Effector memory CD8-positive, alpha-beta T cell (primary cell): ENCODE measurements at regions not wholly inside any gene's neighbourhood (a gene's known extent, or its start where the extent isn't known, plus 50 kb on each side); places are given as distances from the start of the nearest gene placed in this dataset.
"Not testable (repeated sequence)": the region's sequence is repeated elsewhere in the genome, so short reads cannot be mapped to it uniquely, and the experiment has no call there.

Source experiments
- ATAC-seq: fragments of 150-1000 bp; cut with Tn5 transposase; replicated peaks from 2 replicates; pipeline ENCODE4 v1.10.0; 2021; ENCODE audit warnings: mild to moderate bottlenecking, moderate library complexity
- DNase-seq, 3 experiments: peaks; one replicate each; pipeline ENCODE4 v3.0.0; 2021
- H3K27ac Mint-ChIP-seq, 2 donors: one replicate each; pipeline ENCODE4 v1.8.0; 2022; ENCODE audit warnings: mild to moderate bottlenecking in 2 of 2, mixed read lengths in 2 of 2, moderate library complexity in 2 of 2
- H3K27me3 Mint-ChIP-seq, 2 donors: one replicate each; pipeline ENCODE4 v1.8.0; 2022; ENCODE audit warnings: mixed read lengths in 2 of 2
- H3K36me3 Mint-ChIP-seq: one replicate; pipeline ENCODE4 v1.8.0; 2022; ENCODE audit warnings: mild to moderate bottlenecking, moderate library complexity, mixed read lengths; ENCODE audit not compliant: insufficient read depth
- H3K4me1 Mint-ChIP-seq, 2 donors: one replicate each; pipeline ENCODE4 v1.8.0; 2022; ENCODE audit warnings: low read depth in 2 of 2, mixed read lengths in 2 of 2
- H3K4me3 Mint-ChIP-seq, 2 donors: one replicate each; pipeline ENCODE4 v1.8.0; 2022; ENCODE audit warnings: mild to moderate bottlenecking in 2 of 2, mixed read lengths in 2 of 2, moderate library complexity in 2 of 2
- H3K9me3 Mint-ChIP-seq, 2 donors: one replicate each; pipeline ENCODE4 v1.8.0; 2022; ENCODE audit warnings: mixed read lengths in 2 of 2

DNA sequence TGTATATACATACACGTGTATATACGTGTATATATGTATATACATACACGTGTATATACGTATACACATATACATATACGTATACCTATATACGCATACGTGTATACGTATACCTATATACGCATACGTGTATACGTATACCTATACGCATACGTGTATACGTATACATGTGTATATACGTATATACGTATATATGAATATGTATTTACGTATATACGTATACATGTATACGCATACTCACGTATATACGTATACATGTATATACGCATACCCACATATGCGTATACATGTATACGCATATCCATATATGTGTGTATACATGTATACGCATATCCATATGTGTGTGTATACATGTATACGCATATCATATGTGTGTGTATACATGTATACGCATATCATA, 487.8 kb upstream of the TMEFF2 start:
- H3K9me3 Mint-ChIP-seq, H3K27me3 Mint-ChIP-seq, DNase-seq, ATAC-seq, H3K4me3 Mint-ChIP-seq, H3K27ac Mint-ChIP-seq, H3K4me1 Mint-ChIP-seq, H3K36me3 Mint-ChIP-seq: not testable (repeated sequence)

- Mint-ChIP-seq H3K9me3 (peaks cover 0 to 5% of the 10 kb centered on the region in 2 donors), H3K36me3 (no peaks in the 10 kb centered on the region), H3K4me3 (no peak overlapping the region), H3K4me1 (no peaks in the 10 kb centered on the region), H3K27me3 (no peaks in the 10 kb centered on the region), H3K27ac (no peak overlapping the region)
- DNase-seq = no peak
- no peak for ATAC-seq
These were observed 480.9 kb upstream of the TMEFF2 start for GRCh38 chr2:192675681-192676080.

DNA sequence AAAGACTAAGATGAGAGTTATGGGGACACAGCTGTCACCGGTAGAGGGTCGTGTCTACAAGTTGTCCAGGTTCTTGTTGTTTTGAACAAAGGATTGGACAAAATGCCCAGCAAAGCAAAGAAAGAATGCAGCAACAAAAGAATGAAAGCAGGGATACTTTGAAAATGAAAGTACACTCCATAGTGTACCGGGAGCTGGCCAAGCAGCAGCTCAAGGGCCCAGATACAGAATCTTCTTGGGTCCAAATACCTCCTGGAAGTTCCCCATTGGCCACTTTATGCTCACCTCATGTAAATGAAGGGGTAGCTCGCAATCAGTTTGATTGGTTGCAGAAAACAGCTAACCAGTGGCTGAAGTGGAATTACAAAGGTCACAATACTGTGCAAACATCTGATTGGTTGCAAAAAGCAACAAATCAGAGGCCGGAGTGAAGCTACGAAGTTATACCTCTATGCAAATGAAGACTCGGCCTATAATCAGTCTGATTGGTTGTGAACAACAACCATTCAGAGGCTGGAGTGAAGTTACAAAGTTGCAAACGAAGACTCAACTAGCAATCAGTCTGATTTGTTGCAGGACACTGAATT, 474.9 kb upstream of the TMEFF2 start:
- H3K4me3 Mint-ChIP-seq = no peak overlapping the region
- H3K36me3 Mint-ChIP-seq = no peaks in the 10 kb centered on the region
- H3K27me3 Mint-ChIP-seq = no peaks in the 10 kb centered on the region
- ATAC-seq (no peak), DNase-seq (no peak)
- no peaks in the 10 kb centered on the region for H3K4me1 Mint-ChIP-seq
- peaks cover 0 to 4% of the 10 kb centered on the region in 2 donors for H3K9me3 Mint-ChIP-seq
- H3K27ac Mint-ChIP-seq = no peak overlapping the region

- H3K27ac Mint-ChIP-seq, H3K4me1 Mint-ChIP-seq, DNase-seq, H3K27me3 Mint-ChIP-seq, H3K36me3 Mint-ChIP-seq, ATAC-seq, H3K4me3 Mint-ChIP-seq: not testable (repeated sequence)
- peaks cover 0 to 12% of the 10 kb centered on the region in 2 donors for H3K9me3 Mint-ChIP-seq
These were observed 465.8 kb upstream of the TMEFF2 start for GRCh38 chr2:192660555-192660954.

- no peaks in the 10 kb centered on the region for H3K27me3 Mint-ChIP-seq
- no peak for ATAC-seq
- no peak for DNase-seq
- peaks cover 0 to 19% of the 10 kb centered on the region in 2 donors for H3K9me3 Mint-ChIP-seq
- H3K4me1 Mint-ChIP-seq = no peaks in the 10 kb centered on the region
- H3K27ac Mint-ChIP-seq = no peak overlapping the region
- H3K4me3 Mint-ChIP-seq = no peak overlapping the region
- no peaks in the 10 kb centered on the region for H3K36me3 Mint-ChIP-seq
These were observed 462.6 kb upstream of the TMEFF2 start for GRCh38 chr2:192657362-192657761.

- Mint-ChIP-seq H3K9me3 (peaks cover 0 to 15% of the 10 kb centered on the region in 2 donors), H3K4me3 (no peak overlapping the region), H3K27me3 (no peaks in the 10 kb centered on the region), H3K36me3 (no peaks in the 10 kb centered on the region), H3K4me1 (no peaks in the 10 kb centered on the region), H3K27ac (no peak overlapping the region)
- DNase-seq (no peak), ATAC-seq (no peak)
These were observed 461.2 kb upstream of the TMEFF2 start for GRCh38 chr2:192655916-192656315.

GRCh38 chr2:192645811-192646598, 451.3 kb upstream of the TMEFF2 start:
- Mint-ChIP-seq H3K9me3 (peaks cover 0 to 4% of the 10 kb centered on the region in 2 donors), H3K27me3 (no peaks in the 10 kb centered on the region), H3K4me1 (no peaks in the 10 kb centered on the region), H3K27ac (no peak overlapping the region), H3K36me3 (no peaks in the 10 kb centered on the region), H3K4me3 (no peak overlapping the region)
- no peak for ATAC-seq
- DNase-seq = no peak

DNA sequence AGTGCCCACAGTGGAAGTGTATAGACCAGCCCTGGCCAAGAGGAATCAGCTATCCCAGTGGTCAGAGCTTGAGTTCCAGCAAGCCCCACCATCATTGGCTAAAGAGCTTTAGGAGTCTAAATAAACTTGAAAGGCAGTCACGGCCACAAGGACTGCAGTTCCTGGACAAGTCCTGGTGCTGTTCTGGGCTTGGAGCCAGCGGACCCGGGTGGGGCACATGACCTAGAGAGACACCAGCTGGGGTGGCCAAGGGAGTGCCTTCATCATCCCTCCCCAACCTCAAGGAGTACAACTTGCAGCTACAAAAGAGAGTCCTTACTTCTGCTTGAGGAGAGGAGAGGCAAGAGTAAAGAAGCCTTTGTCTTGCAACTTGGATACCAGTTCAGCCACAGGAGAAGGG, 439.8 kb upstream of the TMEFF2 start:
- Mint-ChIP-seq H3K4me3 (no peak overlapping the region), H3K27ac (no peak overlapping the region), H3K9me3 (peaks cover 4 to 15% of the 10 kb centered on the region in 2 donors), H3K36me3 (no peaks in the 10 kb centered on the region), H3K27me3 (no peaks in the 10 kb centered on the region), H3K4me1 (no peaks in the 10 kb centered on the region)
- DNase-seq (no peak), ATAC-seq (no peak)

DNA sequence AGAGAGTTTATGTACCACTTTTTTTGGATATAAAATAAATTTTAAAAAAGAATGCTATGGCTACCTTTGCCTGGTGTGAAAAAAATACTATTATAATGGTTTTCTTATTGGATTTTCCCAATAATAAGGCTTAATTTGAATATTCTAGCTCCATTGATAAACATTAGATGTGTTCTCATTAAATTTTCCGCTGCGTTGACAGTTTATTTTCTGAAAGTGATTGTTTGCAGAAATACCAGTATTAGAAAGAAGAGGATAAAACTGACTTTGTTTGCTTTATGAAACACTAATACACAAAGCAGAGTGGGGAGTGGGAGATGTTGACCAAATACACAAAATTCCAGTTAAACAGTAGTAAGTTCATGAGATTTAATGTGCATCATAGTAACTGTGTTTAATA, 433.3 kb upstream of the TMEFF2 start:
- Mint-ChIP-seq H3K27ac (no peak overlapping the region), H3K9me3 (peaks cover 3 to 8% of the 10 kb centered on the region in 2 donors), H3K36me3 (no peaks in the 10 kb centered on the region), H3K27me3 (no peaks in the 10 kb centered on the region), H3K4me1 (no peaks in the 10 kb centered on the region), H3K4me3 (no peak overlapping the region)
- ATAC-seq (no peak), DNase-seq (no peak)

DNA sequence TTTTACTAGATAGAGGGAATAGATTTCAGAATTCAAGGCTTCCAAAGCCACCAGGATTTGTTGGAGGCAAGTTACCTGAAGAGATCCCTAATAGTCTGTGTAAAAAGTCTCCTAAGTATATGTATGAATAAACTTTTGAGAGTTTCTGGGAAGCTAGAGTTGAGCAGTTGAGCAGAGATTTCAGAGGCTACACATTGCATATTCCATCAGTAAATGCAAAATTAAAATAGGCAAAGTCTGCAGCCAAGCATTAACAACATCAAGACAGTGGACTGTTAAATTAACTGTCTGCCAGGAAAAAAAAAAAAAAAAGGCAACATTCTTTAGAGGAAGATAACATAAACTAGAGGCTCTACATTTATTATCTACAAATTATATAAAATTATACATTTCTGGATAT, 420.4 kb upstream of the TMEFF2 start:
- ATAC-seq = no peak

DNA sequence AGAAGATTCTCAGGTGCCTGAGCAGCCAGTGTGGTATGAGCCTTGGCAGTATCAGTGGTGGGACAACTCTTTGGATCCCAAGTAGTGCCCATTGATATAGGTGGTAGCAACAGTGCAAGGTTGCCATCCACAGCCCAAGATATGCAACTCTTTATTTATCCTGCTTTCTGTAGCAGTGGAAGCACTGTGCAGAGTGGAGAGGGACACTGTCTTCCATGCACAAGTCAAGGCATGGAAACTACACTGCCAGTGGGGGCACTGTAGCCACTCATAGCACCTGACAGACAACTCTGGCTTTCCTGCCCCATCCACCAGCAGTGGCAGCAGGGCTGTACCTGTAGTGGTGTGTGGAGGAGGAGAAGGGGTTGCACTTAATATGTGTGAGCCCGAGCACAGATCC, 409.6 kb upstream of the TMEFF2 start:
- Mint-ChIP-seq H3K9me3 (peaks cover 3 to 8% of the 10 kb centered on the region in 2 donors), H3K4me1 (no peaks in the 10 kb centered on the region), H3K27me3 (no peaks in the 10 kb centered on the region), H3K4me3 (no peak overlapping the region), H3K27ac (no peak overlapping the region), H3K36me3 (no peaks in the 10 kb centered on the region)
- DNase-seq (no peak), ATAC-seq (no peak)

More for the DNA sequence above, 420.4 kb upstream of the TMEFF2 start:
- Mint-ChIP-seq H3K9me3 (no peaks in the 10 kb centered on the region), H3K27ac (no peak overlapping the region), H3K4me1 (no peaks in the 10 kb centered on the region), H3K27me3 (no peaks in the 10 kb centered on the region), H3K4me3 (no peak overlapping the region), H3K36me3 (no peaks in the 10 kb centered on the region)
- DNase-seq = no peak

GRCh38 chr2:192598649-192599048, 403.9 kb upstream of the TMEFF2 start:
- H3K9me3 Mint-ChIP-seq = peaks cover 0 to 11% of the 10 kb centered on the region in 2 donors
- DNase-seq, H3K4me1 Mint-ChIP-seq, H3K27ac Mint-ChIP-seq, H3K4me3 Mint-ChIP-seq, H3K36me3 Mint-ChIP-seq, ATAC-seq, H3K27me3 Mint-ChIP-seq: not testable (repeated sequence)

DNA sequence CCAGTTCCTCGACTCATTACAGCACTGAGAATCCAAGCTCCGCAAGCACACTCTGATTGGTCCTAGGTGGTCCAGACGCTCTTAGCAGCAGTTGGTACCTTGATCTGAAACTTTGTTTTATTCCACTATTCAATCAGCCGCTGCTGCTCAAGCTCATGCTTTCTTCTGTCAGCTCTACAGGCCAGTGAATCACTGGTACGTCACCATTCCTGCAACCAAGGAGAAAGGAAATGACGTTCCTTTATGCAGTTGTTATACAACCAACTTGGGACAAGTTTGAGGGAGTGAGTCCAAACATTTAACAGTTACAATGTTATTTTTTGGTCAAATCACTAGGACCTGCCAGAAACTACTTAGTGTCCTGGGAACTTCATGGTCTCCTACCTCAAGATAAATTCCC, 398.8 kb upstream of the TMEFF2 start:
- Mint-ChIP-seq H3K27me3 (no peaks in the 10 kb centered on the region), H3K27ac (no peak overlapping the region)
- ATAC-seq = no peak

DNA sequence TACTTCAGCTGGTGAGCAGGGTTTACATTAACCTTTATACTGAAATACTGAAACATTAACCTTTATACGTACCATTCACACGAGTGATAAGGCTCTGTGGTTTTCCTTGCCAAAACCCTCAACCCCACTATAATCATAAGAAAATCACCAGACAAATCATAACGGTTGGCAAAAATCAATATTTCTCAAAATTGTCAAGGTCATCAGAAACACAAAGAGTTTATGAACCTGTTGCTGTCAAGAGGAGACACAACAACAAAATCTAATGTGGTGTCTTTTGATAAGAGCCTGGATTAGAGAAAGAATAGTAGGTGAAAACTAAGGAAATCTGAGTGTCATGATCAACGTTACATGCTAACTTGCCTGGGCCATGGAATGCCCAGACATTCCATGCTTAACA, 396.9 kb upstream of the TMEFF2 start:
- Mint-ChIP-seq H3K4me3 (no peak overlapping the region), H3K4me1 (no peaks in the 10 kb centered on the region), H3K27ac (no peak overlapping the region), H3K36me3 (no peaks in the 10 kb centered on the region), H3K27me3 (no peaks in the 10 kb centered on the region), H3K9me3 (peaks cover 3 to 8% of the 10 kb centered on the region in 2 donors)
- no peak for ATAC-seq
- DNase-seq = no peak

More for the DNA sequence above, 398.8 kb upstream of the TMEFF2 start:
- no peak for DNase-seq
- Mint-ChIP-seq H3K4me3 (no peak overlapping the region), H3K9me3 (peaks cover 3 to 8% of the 10 kb centered on the region in 2 donors), H3K36me3 (no peaks in the 10 kb centered on the region), H3K4me1 (no peaks in the 10 kb centered on the region)
